ENCODE measurements at regions not wholly inside any gene's neighbourhood (a gene's known extent, or its start where the extent isn't known, plus 50 kb on each side); places are given as distances from the start of the nearest gene placed in this dataset.
A peak's percentile ranks its signal among the peaks of the same experiment; 100 is the strongest.

DNA sequence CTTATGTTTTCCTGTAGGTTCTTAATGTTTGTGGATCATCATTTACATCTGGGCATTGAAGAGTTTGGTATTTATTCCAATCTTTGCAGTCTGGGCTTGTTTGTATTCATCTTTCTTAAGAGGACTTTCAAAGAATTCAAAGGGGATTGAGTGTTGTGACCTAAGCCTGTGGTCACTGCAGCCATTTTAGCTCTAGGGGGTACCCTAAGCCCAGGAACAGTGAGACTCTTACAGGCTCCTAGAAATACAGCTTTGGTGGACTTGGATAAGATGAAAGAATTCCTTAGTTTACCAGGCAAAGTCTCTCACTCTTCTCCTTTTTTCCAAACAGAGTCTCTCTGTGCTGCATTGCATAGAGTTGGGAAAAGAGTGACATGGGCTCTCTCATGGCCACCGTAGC lies 2539.0 kb upstream of the PCDH20 start:
- no peak overlapping the region for H3K4me3 ChIP-seq (ENCODE audit: low read length)
- H3K9ac ChIP-seq (ENCODE audit: low read length), result no peak overlapping the region
- H3K27me3 ChIP-seq (ENCODE audit: control insufficient read depth, insufficient read depth, low read length), result no peaks in the 10 kb centered on the region
- H3K27ac ChIP-seq (ENCODE audit: low read length), result no peak overlapping the region
- no peaks in the 10 kb centered on the region for H3K9me3 ChIP-seq (ENCODE audit: control insufficient read depth, low read depth, low read length)
- H3K36me3 ChIP-seq (ENCODE audit: control insufficient read depth, low read depth, low read length), result no peaks in the 10 kb centered on the region
- no peaks in the 10 kb centered on the region for H3K4me1 ChIP-seq (ENCODE audit: control insufficient read depth, low read depth, low read length)

DNA sequence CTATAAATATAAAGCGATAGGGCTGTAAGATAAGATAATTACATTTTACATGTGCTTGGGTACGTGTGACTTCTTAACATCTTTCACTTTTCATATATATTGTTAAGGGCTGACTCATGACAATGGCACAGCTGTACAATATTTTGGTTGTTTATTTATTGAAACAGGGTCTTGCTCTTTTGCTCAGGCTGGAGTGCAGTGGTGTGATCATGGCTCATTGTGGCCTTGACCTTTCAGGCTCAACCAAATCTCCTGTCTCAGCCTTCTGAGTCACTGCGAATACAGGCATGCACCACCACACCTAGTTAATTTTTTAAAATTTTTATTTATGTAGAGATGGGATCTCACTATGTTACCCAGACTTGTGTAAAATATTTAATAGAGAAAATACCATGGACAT lies 2532.4 kb upstream of the PCDH20 start:
- Histone ChIP-seq H3K9ac (ENCODE audit: low read length) (no peak overlapping the region), H3K4me1 (ENCODE audit: control insufficient read depth, low read depth, low read length) (no peaks in the 10 kb centered on the region), H3K9me3 (ENCODE audit: control insufficient read depth, low read depth, low read length) (no peaks in the 10 kb centered on the region), H3K4me3 (ENCODE audit: low read length) (no peak overlapping the region), H3K27ac (ENCODE audit: low read length) (no peak overlapping the region), H3K36me3 (ENCODE audit: control insufficient read depth, low read depth, low read length) (no peaks in the 10 kb centered on the region), H3K27me3 (ENCODE audit: control insufficient read depth, insufficient read depth, low read length) (no peaks in the 10 kb centered on the region)

DNA sequence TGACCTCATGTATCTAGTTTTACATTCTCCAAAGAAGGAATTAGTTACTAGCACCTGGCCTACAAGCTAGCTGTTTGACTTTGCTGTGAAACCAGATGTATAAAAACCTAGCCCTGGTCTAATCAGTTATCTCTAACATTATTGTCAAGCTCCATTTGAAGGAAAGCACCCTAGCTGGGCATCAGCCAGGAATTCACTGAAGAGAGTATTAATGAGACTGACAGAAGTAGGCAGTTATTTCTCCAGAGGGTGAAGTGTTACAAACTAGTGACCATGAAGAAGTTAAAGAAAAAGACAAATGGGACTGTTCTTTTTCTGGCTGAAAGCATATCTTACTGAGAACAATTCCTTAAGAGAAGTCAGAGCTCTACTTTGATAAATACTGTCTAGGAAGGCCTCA lies 2529.3 kb upstream of the PCDH20 start:
- H3K4me3 ChIP-seq (ENCODE audit: low read length), result no peak overlapping the region
- H3K27me3 ChIP-seq (ENCODE audit: control insufficient read depth, insufficient read depth, low read length), result no peaks in the 10 kb centered on the region
- H3K9ac ChIP-seq (ENCODE audit: low read length), result no peak overlapping the region
- H3K36me3 ChIP-seq (ENCODE audit: control insufficient read depth, low read depth, low read length), result no peaks in the 10 kb centered on the region
- no peaks in the 10 kb centered on the region for H3K9me3 ChIP-seq (ENCODE audit: control insufficient read depth, low read depth, low read length)
- no peak overlapping the region for H3K27ac ChIP-seq (ENCODE audit: low read length)
- H3K4me1 ChIP-seq (ENCODE audit: control insufficient read depth, low read depth, low read length), result no peaks in the 10 kb centered on the region

DNA sequence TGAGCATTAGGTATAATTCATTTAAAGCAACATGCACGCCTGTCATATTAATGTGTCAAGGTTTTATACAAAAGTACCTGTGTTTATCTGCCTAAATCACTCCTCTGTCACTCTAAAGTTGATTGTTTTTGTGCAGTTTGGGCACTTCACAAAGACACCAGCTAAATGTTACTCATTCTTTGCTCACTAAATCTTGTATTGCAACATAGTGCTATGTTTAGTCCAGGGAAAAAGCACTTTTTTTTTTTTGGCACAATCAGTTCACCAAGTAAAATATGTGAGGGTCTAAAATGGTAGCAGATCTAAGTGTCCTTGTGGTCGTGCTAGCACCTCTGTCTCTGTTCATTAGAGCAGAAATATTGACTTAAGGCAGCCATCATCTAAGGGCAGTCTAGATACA lies 2526.7 kb upstream of the PCDH20 start:
- Histone ChIP-seq H3K4me1 (ENCODE audit: control insufficient read depth, low read depth, low read length) (no peaks in the 10 kb centered on the region), H3K27me3 (ENCODE audit: control insufficient read depth, insufficient read depth, low read length) (no peaks in the 10 kb centered on the region), H3K27ac (ENCODE audit: low read length) (no peak overlapping the region), H3K36me3 (ENCODE audit: control insufficient read depth, low read depth, low read length) (no peaks in the 10 kb centered on the region), H3K4me3 (ENCODE audit: low read length) (no peak overlapping the region), H3K9ac (ENCODE audit: low read length) (no peak overlapping the region), H3K9me3 (ENCODE audit: control insufficient read depth, low read depth, low read length) (no peaks in the 10 kb centered on the region)

DNA sequence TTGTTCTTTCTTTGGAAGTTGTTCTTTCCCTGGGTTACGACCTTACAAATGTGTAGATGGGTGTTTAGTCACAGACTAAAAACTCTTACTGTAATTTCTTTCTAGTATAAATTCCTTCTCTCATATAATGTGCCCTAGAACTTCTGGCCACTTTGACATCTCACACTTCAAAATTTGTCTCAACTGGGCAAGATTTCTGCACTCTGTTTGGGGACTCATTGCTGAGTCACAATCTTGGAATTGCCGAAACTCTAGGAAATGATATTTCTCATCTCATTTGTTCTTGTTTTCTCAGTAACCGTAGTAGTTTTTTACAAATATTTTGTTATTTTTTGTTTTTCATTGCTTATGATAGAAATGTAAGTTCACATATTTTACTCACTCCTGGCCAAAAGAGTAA lies 2523.2 kb upstream of the PCDH20 start:
- H3K4me1 ChIP-seq (ENCODE audit: control insufficient read depth, low read depth, low read length), result no peaks in the 10 kb centered on the region
- H3K27ac ChIP-seq (ENCODE audit: low read length), result no peak overlapping the region
- H3K36me3 ChIP-seq (ENCODE audit: control insufficient read depth, low read depth, low read length), result no peaks in the 10 kb centered on the region
- H3K27me3 ChIP-seq (ENCODE audit: control insufficient read depth, insufficient read depth, low read length), result no peaks in the 10 kb centered on the region
- no peak overlapping the region for H3K4me3 ChIP-seq (ENCODE audit: low read length)
- H3K9ac ChIP-seq (ENCODE audit: low read length), result no peak overlapping the region
- no peaks in the 10 kb centered on the region for H3K9me3 ChIP-seq (ENCODE audit: control insufficient read depth, low read depth, low read length)

DNA sequence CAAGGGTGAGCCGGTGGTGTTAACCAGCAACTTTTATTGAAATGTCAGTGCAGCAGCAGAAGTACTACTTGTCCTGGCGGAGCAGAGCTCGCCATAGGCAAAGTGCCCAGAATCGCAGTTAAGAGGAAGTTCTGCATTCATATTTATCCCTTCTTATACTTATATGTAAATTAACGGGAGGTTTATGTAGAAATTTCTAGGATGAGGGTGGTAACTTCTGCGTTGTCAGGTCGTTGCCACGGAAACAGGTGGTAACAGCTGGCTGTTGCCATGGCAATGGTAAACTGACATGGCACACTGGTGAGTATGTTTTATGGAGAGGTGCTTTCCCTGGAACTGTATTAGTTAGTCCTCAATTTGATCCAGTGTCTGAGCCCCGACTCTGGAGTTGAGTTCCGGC lies 2494.9 kb upstream of the PCDH20 start:
- no peak overlapping the region for H3K27ac ChIP-seq (ENCODE audit: low read length)
- H3K36me3 ChIP-seq (ENCODE audit: control insufficient read depth, low read depth, low read length), result no peaks in the 10 kb centered on the region
- H3K4me1 ChIP-seq (ENCODE audit: control insufficient read depth, low read depth, low read length), result no peaks in the 10 kb centered on the region
- H3K9me3 ChIP-seq (ENCODE audit: control insufficient read depth, low read depth, low read length), result no peaks in the 10 kb centered on the region
- H3K27me3 ChIP-seq (ENCODE audit: control insufficient read depth, insufficient read depth, low read length), result no peaks in the 10 kb centered on the region
- H3K4me3 ChIP-seq (ENCODE audit: low read length), result no peak overlapping the region
- H3K9ac ChIP-seq (ENCODE audit: low read length), result peak overlapping the region; percentile 12

DNA sequence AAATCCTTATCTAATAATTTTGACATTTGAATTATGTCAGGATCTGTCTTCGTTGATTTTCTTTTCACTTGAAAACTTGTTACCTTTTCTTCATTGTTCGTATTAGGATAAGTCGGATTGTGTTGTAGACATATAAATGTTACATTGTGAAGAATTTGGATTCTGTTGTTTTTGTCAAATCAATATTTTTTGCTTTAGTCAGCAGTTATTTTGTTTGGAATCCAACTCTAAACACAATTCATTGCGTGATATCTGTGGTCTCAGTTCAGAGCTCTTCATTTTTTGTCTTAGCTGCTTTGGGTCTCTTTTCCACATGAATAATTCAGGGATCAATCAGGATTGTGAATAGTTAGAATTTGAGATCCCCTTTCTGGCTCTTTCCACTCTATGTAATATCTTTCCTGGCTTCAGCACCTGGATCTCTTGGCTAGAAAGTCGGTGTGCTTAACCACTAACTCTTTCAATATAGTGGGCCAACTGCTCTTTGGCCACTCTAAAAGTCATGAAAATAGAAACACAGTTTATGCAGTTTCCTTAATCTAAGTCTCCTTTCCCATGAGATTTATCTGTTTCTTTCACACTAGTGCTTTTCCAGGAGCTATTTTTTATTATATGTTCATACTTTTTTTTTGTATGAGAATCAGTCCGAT lies 2494.2 kb upstream of the PCDH20 start:
- Histone ChIP-seq H3K27me3 (ENCODE audit: control insufficient read depth, insufficient read depth, low read length) (no peaks in the 10 kb centered on the region), H3K4me1 (ENCODE audit: control insufficient read depth, low read depth, low read length) (no peaks in the 10 kb centered on the region)

DNA sequence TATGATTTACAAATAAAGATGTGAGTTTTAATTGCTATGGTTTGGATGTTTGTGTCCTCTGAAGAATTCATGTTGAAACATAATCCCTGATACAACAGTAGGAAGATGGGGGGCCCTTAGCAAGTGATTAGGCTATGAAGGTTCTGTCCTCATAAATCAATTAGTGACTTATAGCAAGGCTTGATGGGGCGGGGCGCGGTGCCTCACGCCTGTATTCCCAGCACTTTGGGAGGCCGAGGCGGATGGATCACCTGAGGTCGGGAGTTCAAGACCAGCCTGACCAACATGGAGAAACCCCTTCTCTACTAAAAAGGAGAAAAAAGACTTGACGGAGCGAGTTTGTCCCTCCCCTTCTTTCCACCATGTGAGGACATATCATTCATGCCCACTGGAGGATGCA lies 2486.5 kb upstream of the PCDH20 start:
- H3K27ac ChIP-seq (ENCODE audit: low read length), result no peak overlapping the region
- no peaks in the 10 kb centered on the region for H3K9me3 ChIP-seq (ENCODE audit: control insufficient read depth, low read depth, low read length)
- H3K36me3 ChIP-seq (ENCODE audit: control insufficient read depth, low read depth, low read length), result no peaks in the 10 kb centered on the region
- H3K4me3 ChIP-seq (ENCODE audit: low read length), result no peak overlapping the region
- no peaks in the 10 kb centered on the region for H3K4me1 ChIP-seq (ENCODE audit: control insufficient read depth, low read depth, low read length)
- H3K27me3 ChIP-seq (ENCODE audit: control insufficient read depth, insufficient read depth, low read length), result no peaks in the 10 kb centered on the region
- H3K9ac ChIP-seq (ENCODE audit: low read length), result no peak overlapping the region

More for the DNA sequence above, 2494.2 kb upstream of the PCDH20 start:
- Histone ChIP-seq H3K4me3 (ENCODE audit: low read length) (no peak overlapping the region), H3K9ac (ENCODE audit: low read length) (no peak overlapping the region), H3K36me3 (ENCODE audit: control insufficient read depth, low read depth, low read length) (no peaks in the 10 kb centered on the region), H3K9me3 (ENCODE audit: control insufficient read depth, low read depth, low read length) (no peaks in the 10 kb centered on the region), H3K27ac (ENCODE audit: low read length) (no peak overlapping the region)

DNA sequence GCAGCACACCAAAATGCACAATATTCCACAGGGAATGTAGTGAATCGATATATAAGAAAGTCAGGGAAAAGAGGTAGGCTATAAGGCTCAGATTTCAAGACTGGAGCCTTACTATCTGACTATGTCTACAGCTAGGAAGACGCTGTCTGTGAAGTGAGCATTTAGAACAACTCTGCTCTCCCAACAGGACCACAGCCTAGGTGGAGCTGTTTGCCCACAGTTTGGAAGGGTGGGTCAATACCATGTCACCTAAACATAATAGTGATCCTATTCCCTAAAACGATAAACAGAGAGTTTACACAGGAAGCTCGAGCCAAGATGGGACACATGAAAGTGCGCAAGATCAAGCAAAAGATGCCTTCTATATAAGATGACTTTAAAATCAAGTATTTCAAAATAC lies 2486.0 kb upstream of the PCDH20 start:
- Histone ChIP-seq H3K4me1 (ENCODE audit: control insufficient read depth, low read depth, low read length) (no peaks in the 10 kb centered on the region), H3K9me3 (ENCODE audit: control insufficient read depth, low read depth, low read length) (no peaks in the 10 kb centered on the region), H3K27me3 (ENCODE audit: control insufficient read depth, insufficient read depth, low read length) (no peaks in the 10 kb centered on the region), H3K9ac (ENCODE audit: low read length) (no peak overlapping the region), H3K4me3 (ENCODE audit: low read length) (no peak overlapping the region), H3K36me3 (ENCODE audit: control insufficient read depth, low read depth, low read length) (no peaks in the 10 kb centered on the region), H3K27ac (ENCODE audit: low read length) (no peak overlapping the region)

DNA sequence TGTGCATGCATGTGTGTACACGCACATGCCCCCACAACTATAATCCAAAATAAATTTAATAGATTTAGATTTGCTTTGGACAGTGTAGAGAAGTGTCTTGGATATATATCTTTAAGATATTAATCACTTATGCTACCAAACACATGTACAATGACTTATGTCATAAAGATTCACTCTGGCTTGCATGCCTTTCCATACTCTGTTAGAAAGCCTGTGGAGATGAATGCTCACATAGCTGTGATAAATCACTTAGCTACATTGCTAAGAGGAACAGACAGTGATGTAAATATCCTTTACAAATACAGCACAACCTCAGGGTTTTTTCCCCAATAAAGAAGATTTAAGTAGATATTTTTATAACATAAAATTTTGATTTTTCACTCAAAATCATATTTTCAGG lies 2484.8 kb upstream of the PCDH20 start:
- no peak overlapping the region for H3K27ac ChIP-seq (ENCODE audit: low read length)
- H3K9me3 ChIP-seq (ENCODE audit: control insufficient read depth, low read depth, low read length), result no peaks in the 10 kb centered on the region
- no peaks in the 10 kb centered on the region for H3K27me3 ChIP-seq (ENCODE audit: control insufficient read depth, insufficient read depth, low read length)
- no peak overlapping the region for H3K4me3 ChIP-seq (ENCODE audit: low read length)
- no peaks in the 10 kb centered on the region for H3K36me3 ChIP-seq (ENCODE audit: control insufficient read depth, low read depth, low read length)
- H3K9ac ChIP-seq (ENCODE audit: low read length), result no peak overlapping the region
- no peaks in the 10 kb centered on the region for H3K4me1 ChIP-seq (ENCODE audit: control insufficient read depth, low read depth, low read length)

DNA sequence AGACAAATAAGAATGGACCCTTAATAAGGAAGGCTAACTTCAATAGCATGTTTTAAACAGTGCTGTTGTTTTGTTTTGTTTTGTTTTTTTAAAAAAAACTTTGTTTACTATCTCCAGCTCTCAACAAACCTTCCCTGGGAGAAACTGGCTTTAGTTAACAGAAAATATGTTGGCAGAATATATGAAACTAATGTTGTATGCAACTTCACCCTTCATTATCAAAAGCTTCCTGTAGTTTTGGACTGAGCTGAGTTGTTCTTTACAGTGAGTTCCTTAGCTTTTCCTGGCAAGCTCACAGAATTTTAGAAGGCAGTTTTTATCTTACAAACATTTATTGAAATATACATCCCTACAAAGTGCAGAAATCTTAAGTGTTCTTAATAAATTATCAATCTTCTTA lies 2480.7 kb upstream of the PCDH20 start:
- H3K27ac ChIP-seq (ENCODE audit: low read length), result no peak overlapping the region
- H3K4me1 ChIP-seq (ENCODE audit: control insufficient read depth, low read depth, low read length), result no peaks in the 10 kb centered on the region
- H3K27me3 ChIP-seq (ENCODE audit: control insufficient read depth, insufficient read depth, low read length), result no peaks in the 10 kb centered on the region
- H3K4me3 ChIP-seq (ENCODE audit: low read length), result no peak overlapping the region
- H3K9me3 ChIP-seq (ENCODE audit: control insufficient read depth, low read depth, low read length), result no peaks in the 10 kb centered on the region
- no peak overlapping the region for H3K9ac ChIP-seq (ENCODE audit: low read length)
- H3K36me3 ChIP-seq (ENCODE audit: control insufficient read depth, low read depth, low read length), result no peaks in the 10 kb centered on the region

DNA sequence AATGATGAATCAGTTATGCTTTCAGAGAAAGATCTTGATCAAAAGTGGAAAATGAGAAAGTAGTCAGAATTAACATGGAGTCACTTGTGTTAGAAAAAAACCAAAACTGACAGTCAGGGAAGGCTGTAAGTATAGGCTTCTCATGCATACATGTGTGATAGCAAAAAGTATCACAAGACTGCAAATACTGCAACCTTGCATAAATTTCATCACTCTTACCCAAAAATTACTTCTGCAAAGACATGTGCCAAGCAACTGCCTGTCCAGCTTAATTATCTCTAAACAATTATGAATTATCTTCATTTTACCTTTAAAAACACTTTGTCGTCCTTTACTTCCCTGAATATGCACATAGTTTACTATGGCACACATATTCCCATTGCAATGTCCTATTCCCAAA lies 2466.4 kb upstream of the PCDH20 start:
- no peaks in the 10 kb centered on the region for H3K27me3 ChIP-seq (ENCODE audit: control insufficient read depth, insufficient read depth, low read length)
- H3K4me1 ChIP-seq (ENCODE audit: control insufficient read depth, low read depth, low read length), result no peaks in the 10 kb centered on the region
- no peak overlapping the region for H3K4me3 ChIP-seq (ENCODE audit: low read length)
- H3K27ac ChIP-seq (ENCODE audit: low read length), result no peak overlapping the region
- H3K9ac ChIP-seq (ENCODE audit: low read length), result no peak overlapping the region
- H3K9me3 ChIP-seq (ENCODE audit: control insufficient read depth, low read depth, low read length), result peaks cover 14% of the 10 kb centered on the region
- H3K36me3 ChIP-seq (ENCODE audit: control insufficient read depth, low read depth, low read length), result no peaks in the 10 kb centered on the region
